ENCODE measurements at regions not wholly inside any gene's neighbourhood (a gene's known extent, or its start where the extent isn't known, plus 50 kb on each side); places are given as distances from the start of the nearest gene placed in this dataset.

DNA sequence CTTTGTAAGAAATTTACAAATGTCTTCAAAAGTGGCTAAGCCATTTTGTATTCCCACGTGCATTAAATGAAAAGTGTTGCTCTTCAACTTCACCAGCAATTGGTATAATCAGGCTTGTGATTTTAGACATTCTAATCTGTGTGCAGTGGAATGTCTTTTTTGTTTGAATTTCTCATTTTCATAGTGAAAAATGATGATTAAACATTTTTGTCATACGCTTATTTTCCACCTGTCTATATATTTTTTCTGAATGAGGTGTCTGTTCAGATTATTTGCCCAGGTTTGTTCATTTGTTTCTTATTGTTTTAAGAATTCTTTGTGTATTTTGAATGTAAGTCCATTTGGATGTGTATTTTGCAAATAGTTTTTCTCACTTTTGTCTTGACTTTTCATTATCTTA, 558.1 kb downstream of the TENT5A start:
- Histone ChIP-seq H3K27me3 (ENCODE audit: insufficient read depth, low read length) (no peaks in the 10 kb centered on the region), H3K4me1 (ENCODE audit: control insufficient read depth in 1 of 2, insufficient read depth in 2 of 2, low read length in 2 of 2) (no peaks in the 10 kb centered on the region), H2AFZ (ENCODE audit: low read depth, low read length, poor library complexity, severe bottlenecking) (peak overlapping the region; percentile 2), H3K9ac (ENCODE audit: low read length) (no peak overlapping the region), H3K4me2 (ENCODE audit: low read length) (no peak overlapping the region), H3K36me3 (ENCODE audit: control insufficient read depth in 1 of 2, insufficient read depth in 2 of 2, low read length in 2 of 2) (no peaks in the 10 kb centered on the region), H3K79me2 (ENCODE audit: insufficient read depth, low read length) (no peaks in the 10 kb centered on the region), H4K20me1 (ENCODE audit: insufficient read depth) (no peaks in the 10 kb centered on the region), H3K9me2 (ENCODE audit: insufficient read depth) (no peaks in the 10 kb centered on the region), H3K4me3 (replicated peaks in 1 of 2; ENCODE audit: low read depth in 1 of 2, low read length in 2 of 2) (no peak overlapping the region), H3K27ac (ENCODE audit: low read depth, low read length) (no peak overlapping the region), H3K9me3 (ENCODE audit: control insufficient read depth in 1 of 2, insufficient read depth in 1 of 2, low read depth in 1 of 2, low read length in 2 of 2) (no peaks in the 10 kb centered on the region)
- intact Hi-C loops (cut with micrococcal nuclease), result no loop called here
- ChIA-PET RAD21 (ENCODE audit: low non-redundant PET in 1 of 2, low total read pairs in 2 of 2, uncharacterized antibody in 2 of 2, unreplicated experiment in 2 of 2) (no interaction called here), POLR2A (no interaction called here), CTCF (no interaction called here)
- TF ChIP-seq EZH2 (IDR thresholded peaks at IDR 0.05), result no peak
- TF ChIP-seq, protein P1, sequence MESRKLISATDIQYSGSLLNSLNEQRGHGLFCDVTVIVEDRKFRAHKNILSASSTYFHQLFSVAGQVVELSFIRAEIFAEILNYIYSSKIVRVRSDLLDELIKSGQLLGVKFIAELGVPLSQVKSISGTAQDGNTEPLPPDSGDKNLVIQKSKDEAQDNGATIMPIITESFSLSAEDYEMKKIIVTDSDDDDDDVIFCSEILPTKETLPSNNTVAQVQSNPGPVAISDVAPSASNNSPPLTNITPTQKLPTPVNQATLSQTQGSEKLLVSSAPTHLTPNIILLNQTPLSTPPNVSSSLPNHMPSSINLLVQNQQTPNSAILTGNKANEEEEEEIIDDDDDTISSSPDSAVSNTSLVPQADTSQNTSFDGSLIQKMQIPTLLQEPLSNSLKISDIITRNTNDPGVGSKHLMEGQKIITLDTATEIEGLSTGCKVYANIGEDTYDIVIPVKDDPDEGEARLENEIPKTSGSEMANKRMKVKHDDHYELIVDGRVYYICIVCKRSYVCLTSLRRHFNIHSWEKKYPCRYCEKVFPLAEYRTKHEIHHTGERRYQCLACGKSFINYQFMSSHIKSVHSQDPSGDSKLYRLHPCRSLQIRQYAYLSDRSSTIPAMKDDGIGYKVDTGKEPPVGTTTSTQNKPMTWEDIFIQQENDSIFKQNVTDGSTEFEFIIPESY (IDR thresholded peaks at IDR 0.05; ENCODE audit: extremely low read depth, insufficient replicate concordance, low read length), result no peak
- TF ChIP-seq CBX3 (IDR thresholded peaks at IDR 0.05; ENCODE audit: low read depth), result no peak
- no peak for TF ChIP-seq ATF3 (IDR thresholded peaks at IDR 0.05)
- no peak for TF ChIP-seq POLR2A (IDR thresholded peaks at IDR 0.05; ENCODE audit: borderline replicate concordance, extremely low read depth, insufficient read depth, insufficient read length)
- no peak for TF ChIP-seq FOSL1 (IDR thresholded peaks at IDR 0.05; ENCODE audit: low read depth)
- no peak for TF ChIP-seq POLR2AphosphoS5 (IDR thresholded peaks at IDR 0.05; ENCODE audit: low read depth, low read length)
- TF ChIP-seq JUND (IDR thresholded peaks at IDR 0.05), result no peak
- no peak for TF ChIP-seq EZH2phosphoT487 (IDR thresholded peaks at IDR 0.05; ENCODE audit: borderline replicate concordance)
- TF ChIP-seq SIN3A (IDR thresholded peaks at IDR 0.05; ENCODE audit: low read depth), result no peak
- no peak for TF ChIP-seq EGR1 (IDR thresholded peaks at IDR 0.05; ENCODE audit: low read depth)
- TF ChIP-seq SP1 (IDR thresholded peaks at IDR 0.05; ENCODE audit: low read depth), result no peak
- ATAC-seq (no peak), DNase-seq (ENCODE audit: low read depth, low spot score) (no peak)
- no TSS peak for BruUV-seq (replicated peaks)
